NCI-H748 (cell line): ENCODE measurements at regions not wholly inside any gene's neighbourhood (a gene's known extent, or its start where the extent isn't known, plus 50 kb on each side); places are given as distances from the start of the nearest gene placed in this dataset.

Experiments
- DNase-seq: peaks from one replicate; lab custom pipeline; 2025; ENCODE audit not compliant: unreplicated experiment; lab: John Stamatoyannopoulos, UW

GRCh38 chr2:67825476-67825875 is 237.3 kb downstream of the C1D start:
- DNase-seq: no peak

- peak; percentile 66 for DNase-seq
These were observed 234.7 kb downstream of the C1D start for GRCh38 chr2:67828066-67828465.

GRCh38 chr2:67829470-67829869 is 233.3 kb downstream of the C1D start:
- DNase-seq: no peak

- no peak for DNase-seq
These were observed 229.2 kb downstream of the C1D start for GRCh38 chr2:67833632-67834031.

- no peak for DNase-seq
These were observed 228.3 kb downstream of the C1D start for GRCh38 chr2:67834482-67834881.

- no peak for DNase-seq
These were observed 227.5 kb downstream of the C1D start for GRCh38 chr2:67835266-67835665.

GRCh38 chr2:67836866-67837265 is 225.9 kb downstream of the C1D start:
- no peak for DNase-seq

- no peak for DNase-seq
These were observed 224.6 kb downstream of the C1D start for GRCh38 chr2:67838205-67838604.

GRCh38 chr2:67839242-67839641 is 223.6 kb downstream of the C1D start:
- DNase-seq: no peak

- no peak for DNase-seq
These were observed 223.1 kb downstream of the C1D start for GRCh38 chr2:67839668-67840067.

GRCh38 chr2:67840460-67841068 is 222.2 kb downstream of the C1D start:
- DNase-seq: peak; percentile 73

GRCh38 chr2:67841711-67842110 is 221.1 kb downstream of the C1D start:
- no peak for DNase-seq

- no peak for DNase-seq
These were observed 220.3 kb downstream of the C1D start for GRCh38 chr2:67842375-67842959.

- DNase-seq: no peak
These were observed 218.7 kb downstream of the C1D start for GRCh38 chr2:67844024-67844540.

GRCh38 chr2:67845621-67846369 is 217.0 kb downstream of the C1D start:
- DNase-seq: no peak

- peak; percentile 96 for DNase-seq
These were observed 216.3 kb downstream of the C1D start for GRCh38 chr2:67846370-67847070.

- DNase-seq: no peak
These were observed 214.1 kb downstream of the C1D start for GRCh38 chr2:67848551-67849285.

GRCh38 chr2:67851016-67851415 is 211.8 kb downstream of the C1D start:
- no peak for DNase-seq

GRCh38 chr2:67851956-67852824 is 210.6 kb downstream of the C1D start:
- DNase-seq: no peak
